ENCODE measurements at regions not wholly inside any gene's neighbourhood (a gene's known extent, or its start where the extent isn't known, plus 50 kb on each side); places are given as distances from the start of the nearest gene placed in this dataset.

GRCh38 chr11:23865341-23865975 lies 631.4 kb upstream of the LUZP2 start:
- Histone ChIP-seq H4K20me1 (ENCODE audit: control insufficient read depth, extremely low read depth, insufficient read depth, low read length) (no peaks in the 10 kb centered on the region), H3K79me2 (ENCODE audit: control insufficient read depth, insufficient read depth, low read length) (no peaks in the 10 kb centered on the region), H3K9me3 (ENCODE audit: control insufficient read depth, low read depth, low read length) (no peaks in the 10 kb centered on the region), H3K9ac (ENCODE audit: control insufficient read depth, extremely low read depth, insufficient read depth, low read length) (no peak overlapping the region), H3K4me2 (ENCODE audit: control insufficient read depth, extremely low read depth, insufficient read depth, low read depth, low read length) (no peak overlapping the region), H3K4me3 (ENCODE audit: control insufficient read depth in 2 of 3, extremely low read depth in 1 of 3, insufficient read depth in 2 of 3, low read depth in 1 of 3, low read length in 3 of 3) (no peak overlapping the region), H3K9me1 (ENCODE audit: control insufficient read depth, extremely low read depth, insufficient read depth, low read length) (no peaks in the 10 kb centered on the region), H3K27ac (ENCODE audit: control insufficient read depth, insufficient read depth, low read length) (no peak overlapping the region), H3K36me3 (ENCODE audit: control insufficient read depth in 2 of 2, extremely low read depth in 1 of 2, insufficient read depth in 2 of 2, low read length in 2 of 2) (no peaks in the 10 kb centered on the region), H3K27me3 (ENCODE audit: control insufficient read depth, extremely low read depth, insufficient read depth, low read length) (no peaks in the 10 kb centered on the region), H3K4me1 (ENCODE audit: control insufficient read depth, extremely low read depth, insufficient read depth, low read length) (no peaks in the 10 kb centered on the region), H2AFZ (ENCODE audit: control insufficient read depth, low read length) (no peak overlapping the region)
- no peak for DNase-seq (ENCODE audit: low read depth, low spot score)
- dilution Hi-C loops (cut with MboI; ENCODE audit: extremely low pct_ligation_motif_present, low sequenced_read_pairs) = no loop called here
- no peak for FAIRE-seq
- TF ChIP-seq CTCF (optimal IDR thresholded peaks at IDR 0.05 in 1 of 3, IDR thresholded peaks at IDR 0.05 in 1 of 3, conservative IDR thresholded peaks at IDR 0.05 in 1 of 3; ENCODE audit: extremely low read depth in 1 of 3, insufficient read depth in 2 of 3, low read length in 3 of 3) (no peak), EZH2 (IDR thresholded peaks at IDR 0.05; ENCODE audit: low read length) (no peak)

- Histone ChIP-seq H3K4me2 (ENCODE audit: control insufficient read depth, extremely low read depth, insufficient read depth, low read depth, low read length) (no peak overlapping the region), H2AFZ (ENCODE audit: control insufficient read depth, low read length) (no peak overlapping the region), H3K9me1 (ENCODE audit: control insufficient read depth, extremely low read depth, insufficient read depth, low read length) (no peaks in the 10 kb centered on the region), H3K4me1 (ENCODE audit: control insufficient read depth, extremely low read depth, insufficient read depth, low read length) (no peaks in the 10 kb centered on the region), H3K9me3 (ENCODE audit: control insufficient read depth, low read depth, low read length) (no peaks in the 10 kb centered on the region), H3K36me3 (ENCODE audit: control insufficient read depth in 2 of 2, extremely low read depth in 1 of 2, insufficient read depth in 2 of 2, low read length in 2 of 2) (no peaks in the 10 kb centered on the region), H3K9ac (ENCODE audit: control insufficient read depth, extremely low read depth, insufficient read depth, low read length) (no peak overlapping the region), H3K27me3 (ENCODE audit: control insufficient read depth, extremely low read depth, insufficient read depth, low read length) (no peaks in the 10 kb centered on the region), H3K79me2 (ENCODE audit: control insufficient read depth, insufficient read depth, low read length) (no peaks in the 10 kb centered on the region), H3K27ac (ENCODE audit: control insufficient read depth, insufficient read depth, low read length) (no peak overlapping the region), H4K20me1 (ENCODE audit: control insufficient read depth, extremely low read depth, insufficient read depth, low read length) (no peaks in the 10 kb centered on the region), H3K4me3 (ENCODE audit: control insufficient read depth in 2 of 3, extremely low read depth in 1 of 3, insufficient read depth in 2 of 3, low read depth in 1 of 3, low read length in 3 of 3) (no peak overlapping the region)
- no peak for FAIRE-seq
- TF ChIP-seq EZH2 (IDR thresholded peaks at IDR 0.05; ENCODE audit: low read length) (no peak), CTCF (optimal IDR thresholded peaks at IDR 0.05 in 1 of 3, IDR thresholded peaks at IDR 0.05 in 1 of 3, conservative IDR thresholded peaks at IDR 0.05 in 1 of 3; ENCODE audit: extremely low read depth in 1 of 3, insufficient read depth in 2 of 3, low read length in 3 of 3) (no peak)
- no peak for DNase-seq (ENCODE audit: low read depth, low spot score)
- dilution Hi-C loops (cut with MboI; ENCODE audit: extremely low pct_ligation_motif_present, low sequenced_read_pairs) = no loop called here
Measured at GRCh38 chr11:23866641-23867040, 630.2 kb upstream of the LUZP2 start.
